HEK293 (cell line): ENCODE measurements at regions not wholly inside any gene's neighbourhood (a gene's known extent, or its start where the extent isn't known, plus 50 kb on each side); places are given as distances from the start of the nearest gene placed in this dataset.

Experiments used
- CTCF ChIA-PET: fragments of 350-600 bp; formaldehyde crosslinking; extraction: SDS; loops from one replicate; lab custom pipeline; 2021; ENCODE audit warnings: antibody characterized with exemption; lab: Yijun Ruan, JAX
- POLR2A ChIA-PET: fragments of 300-600 bp; formaldehyde crosslinking; extraction: SDS; loops from one replicate; lab custom pipeline; 2020; ENCODE audit warnings: antibody characterized with exemption, inconsistent platforms; lab: Yijun Ruan, JAX
- H3K27ac ChIP-seq: fragments of 200-500 bp; sonication (Bioruptor generic); 2 replicates; pipeline ENCODE4 v1.5.1; 2014; ENCODE audit warnings: low read depth, low read length, control low read depth, inconsistent platforms; ENCODE audit errors: extremely low read depth
- H3K36me3 ChIP-seq, 2 experiments: fragments of 200-500 bp in 1 of 2; sonication (Bioruptor generic) in 1 of 2; 1 replicate in 1 of 2; 2 replicates in 1 of 2; pipeline ENCODE4 v1.5.1; 2014 to 2017; ENCODE audit warnings: inconsistent platforms in 2 of 2, low read length in 2 of 2; ENCODE audit not compliant: control insufficient read depth in 2 of 2, insufficient read depth in 1 of 2
- H3K4me1 ChIP-seq: fragments of 200-500 bp; sonication (Bioruptor generic); 2 replicates; pipeline ENCODE4 v1.5.1; 2014; ENCODE audit warnings: mild to moderate bottlenecking, low read length, inconsistent platforms; ENCODE audit not compliant: control insufficient read depth, insufficient read depth
- H3K4me3 ChIP-seq: 2 replicates; pipeline ENCODE4 v1.5.1; 2011; ENCODE audit warnings: low read depth, mild to moderate bottlenecking, control low read depth, low read length, moderate library complexity
- H3K9me3 ChIP-seq: fragments of 200-500 bp; sonication (Bioruptor generic); 2 replicates; pipeline ENCODE4 v1.5.1; 2014; ENCODE audit warnings: low read depth, low read length, inconsistent platforms; ENCODE audit not compliant: control insufficient read depth, insufficient read depth
- BCL11B ChIP-seq: fragments of 450-650 bp; formaldehyde crosslinking; IDR thresholded peaks from 2 replicates; pipeline ENCODE4 v1.5.1; 2016; ENCODE audit warnings: low read depth, missing biosample characterization, missing genetic modification characterization
- EGR2 ChIP-seq: fragments of 450-650 bp; formaldehyde crosslinking; IDR thresholded peaks from 2 replicates; pipeline ENCODE4 v1.5.1; 2016; ENCODE audit warnings: low read depth, missing biosample characterization, missing genetic modification characterization
- FEZF1 ChIP-seq: fragments of 450-650 bp; formaldehyde crosslinking; IDR thresholded peaks from 2 replicates; pipeline ENCODE4 v1.5.1; 2016; ENCODE audit warnings: missing biosample characterization, missing genetic modification characterization
- GLI4 ChIP-seq: fragments of 450-650 bp; formaldehyde crosslinking; IDR thresholded peaks from 2 replicates; pipeline ENCODE4 v1.5.1; 2016; ENCODE audit warnings: missing biosample characterization, missing genetic modification characterization
- KLF1 ChIP-seq: fragments of 450-650 bp; formaldehyde crosslinking; IDR thresholded peaks from 2 replicates; pipeline ENCODE4 v1.5.1; 2016; ENCODE audit warnings: missing biosample characterization, missing genetic modification characterization
- KLF9 ChIP-seq: fragments of 450-650 bp; formaldehyde crosslinking; IDR thresholded peaks from 2 replicates; pipeline ENCODE4 v1.5.1; 2016; ENCODE audit warnings: missing biosample characterization, missing genetic modification characterization, low read depth
- OSR2 ChIP-seq: fragments of 450-650 bp; formaldehyde crosslinking; IDR thresholded peaks from 2 replicates; pipeline ENCODE4 v1.5.1; 2016; ENCODE audit warnings: missing biosample characterization, missing genetic modification characterization
- RBAK ChIP-seq: fragments of 450-650 bp; formaldehyde crosslinking; IDR thresholded peaks from 2 replicates; pipeline ENCODE4 v1.5.1; 2016; ENCODE audit warnings: missing biosample characterization, missing genetic modification characterization
- TCF7L2 ChIP-seq: IDR thresholded peaks from 2 replicates; pipeline ENCODE4 v1.6.1; 2011; ENCODE audit warnings: low read depth, mild to moderate bottlenecking, inconsistent platforms, low read length, moderate library complexity, borderline replicate concordance
- ZIC2 ChIP-seq: fragments of 450-650 bp; formaldehyde crosslinking; IDR thresholded peaks from 2 replicates; pipeline ENCODE4 v1.5.1; 2016; ENCODE audit warnings: missing biosample characterization, missing genetic modification characterization
- ZNF184 ChIP-seq: fragments of 450-650 bp; IDR thresholded peaks from 2 replicates; pipeline ENCODE4 v1.5.1; 2018; ENCODE audit warnings: missing biosample characterization, mild to moderate bottlenecking, missing genetic modification characterization
- ZNF211 ChIP-seq: fragments of 450-650 bp; formaldehyde crosslinking; IDR thresholded peaks from 2 replicates; pipeline ENCODE4 v1.5.1; 2016; ENCODE audit warnings: low read depth, missing biosample characterization, missing genetic modification characterization
- ZNF214 ChIP-seq: fragments of 450-650 bp; formaldehyde crosslinking; IDR thresholded peaks from 2 replicates; pipeline ENCODE4 v1.5.1; 2017; ENCODE audit warnings: missing biosample characterization, mild to moderate bottlenecking, missing genetic modification characterization, borderline replicate concordance
- ZNF239 ChIP-seq: fragments of 450-650 bp; formaldehyde crosslinking; IDR thresholded peaks from 2 replicates; pipeline ENCODE4 v1.5.1; 2016; ENCODE audit warnings: missing biosample characterization, missing genetic modification characterization
- ZNF354C ChIP-seq: fragments of 450-650 bp; formaldehyde crosslinking; IDR thresholded peaks from 2 replicates; pipeline ENCODE4 v1.5.1; 2016; ENCODE audit warnings: missing biosample characterization, missing genetic modification characterization, low read depth, borderline replicate concordance
- ZNF416 ChIP-seq: fragments of 450-650 bp; formaldehyde crosslinking; IDR thresholded peaks from 2 replicates; pipeline ENCODE4 v1.5.1; 2016; ENCODE audit warnings: missing biosample characterization, missing genetic modification characterization
- ZNF610 ChIP-seq: fragments of 450-650 bp; formaldehyde crosslinking; IDR thresholded peaks from 2 replicates; pipeline ENCODE4 v1.5.1; 2016; ENCODE audit warnings: missing biosample characterization, missing genetic modification characterization, borderline replicate concordance
- ZNF621 ChIP-seq: fragments of 450-650 bp; formaldehyde crosslinking; IDR thresholded peaks from 2 replicates; pipeline ENCODE4 v1.5.1; 2017; ENCODE audit warnings: missing biosample characterization, missing genetic modification characterization
- ZNF623 ChIP-seq: fragments of 450-650 bp; formaldehyde crosslinking; IDR thresholded peaks from 2 replicates; pipeline ENCODE4 v1.5.1; 2016; ENCODE audit warnings: missing biosample characterization, missing genetic modification characterization
- ZNF658 ChIP-seq: fragments of 450-650 bp; formaldehyde crosslinking; IDR thresholded peaks from 2 replicates; pipeline ENCODE4; 2016; ENCODE audit warnings: missing biosample characterization, missing genetic modification characterization
- TF ChIP-seq, protein P1 (sequence below): fragments of 450-650 bp; formaldehyde crosslinking; IDR thresholded peaks from 2 replicates; pipeline ENCODE4 v1.5.1; 2016; ENCODE audit warnings: missing biosample characterization, missing genetic modification characterization
- TF ChIP-seq, protein P2 (sequence below): fragments of 450-650 bp; formaldehyde crosslinking; IDR thresholded peaks from 2 replicates; pipeline ENCODE4 v1.5.1; 2017; ENCODE audit warnings: missing biosample characterization, mild to moderate bottlenecking, missing genetic modification characterization, moderate library complexity
- TF ChIP-seq, protein P3 (sequence below): fragments of 450-650 bp; formaldehyde crosslinking; IDR thresholded peaks from 2 replicates; pipeline ENCODE4 v1.5.1; 2016; ENCODE audit warnings: missing biosample characterization, missing genetic modification characterization

GRCh38 chr20:47970282-47970903 lies 185.1 kb upstream of the SULF2 start:
- Histone ChIP-seq H3K27ac (no peak overlapping the region), H3K4me1 (no peaks in the 10 kb centered on the region), H3K36me3 (no peaks in the 10 kb centered on the region), H3K9me3 (no peaks in the 10 kb centered on the region), H3K4me3 (no peak overlapping the region)
- ChIA-PET CTCF (interaction anchor here (0.6 to 0.7 kb wide), 7 partner anchors 12 to 652 kb away, joined by 3 to 4 read pairs (median 3); no protein-coding TSS in a partner anchor), POLR2A (no interaction called here)
- TF ChIP-seq ZIC2 (0 out of 2 replicates have a peak, but pooled peaks have one; percentile 9), ZNF658 (tag by site-specific recombination) (no peak), ZNF354C (tag by site-specific recombination) (no peak)

- Histone ChIP-seq H3K27ac (no peak overlapping the region), H3K36me3 (no peaks in the 10 kb centered on the region), H3K4me3 (no peak overlapping the region), H3K9me3 (no peaks in the 10 kb centered on the region), H3K4me1 (no peaks in the 10 kb centered on the region)
- ChIA-PET CTCF (interaction anchor here (0.6 to 1.1 kb wide), 4 partner anchors 24 to 651 kb away, joined by 3 to 4 read pairs (median 3); no protein-coding TSS in a partner anchor), POLR2A (no interaction called here)
- TF ChIP-seq ZNF623 (tag by site-specific recombination) (no peak), ZNF416 (tag by site-specific recombination) (no peak), EGR2 (tag by site-specific recombination) (no peak), OSR2 (no peak), TCF7L2 (no peak), GLI4 (no peak), ZNF184 (tag by site-specific recombination) (no peak), KLF1 (tag by site-specific recombination) (0 out of 2 replicates have a peak, but pooled peaks have one; percentile 32), BCL11B (tag by site-specific recombination) (no peak), KLF9 (tag by site-specific recombination) (peak; percentile 50; the same call in 1 of the 2 replicates)
- TF ChIP-seq, protein P1, sequence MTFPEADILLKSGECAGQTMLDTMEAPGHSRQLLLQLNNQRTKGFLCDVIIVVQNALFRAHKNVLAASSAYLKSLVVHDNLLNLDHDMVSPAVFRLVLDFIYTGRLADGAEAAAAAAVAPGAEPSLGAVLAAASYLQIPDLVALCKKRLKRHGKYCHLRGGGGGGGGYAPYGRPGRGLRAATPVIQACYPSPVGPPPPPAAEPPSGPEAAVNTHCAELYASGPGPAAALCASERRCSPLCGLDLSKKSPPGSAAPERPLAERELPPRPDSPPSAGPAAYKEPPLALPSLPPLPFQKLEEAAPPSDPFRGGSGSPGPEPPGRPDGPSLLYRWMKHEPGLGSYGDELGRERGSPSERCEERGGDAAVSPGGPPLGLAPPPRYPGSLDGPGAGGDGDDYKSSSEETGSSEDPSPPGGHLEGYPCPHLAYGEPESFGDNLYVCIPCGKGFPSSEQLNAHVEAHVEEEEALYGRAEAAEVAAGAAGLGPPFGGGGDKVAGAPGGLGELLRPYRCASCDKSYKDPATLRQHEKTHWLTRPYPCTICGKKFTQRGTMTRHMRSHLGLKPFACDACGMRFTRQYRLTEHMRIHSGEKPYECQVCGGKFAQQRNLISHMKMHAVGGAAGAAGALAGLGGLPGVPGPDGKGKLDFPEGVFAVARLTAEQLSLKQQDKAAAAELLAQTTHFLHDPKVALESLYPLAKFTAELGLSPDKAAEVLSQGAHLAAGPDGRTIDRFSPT (tag by site-specific recombination): no peak
- TF ChIP-seq, protein P2, sequence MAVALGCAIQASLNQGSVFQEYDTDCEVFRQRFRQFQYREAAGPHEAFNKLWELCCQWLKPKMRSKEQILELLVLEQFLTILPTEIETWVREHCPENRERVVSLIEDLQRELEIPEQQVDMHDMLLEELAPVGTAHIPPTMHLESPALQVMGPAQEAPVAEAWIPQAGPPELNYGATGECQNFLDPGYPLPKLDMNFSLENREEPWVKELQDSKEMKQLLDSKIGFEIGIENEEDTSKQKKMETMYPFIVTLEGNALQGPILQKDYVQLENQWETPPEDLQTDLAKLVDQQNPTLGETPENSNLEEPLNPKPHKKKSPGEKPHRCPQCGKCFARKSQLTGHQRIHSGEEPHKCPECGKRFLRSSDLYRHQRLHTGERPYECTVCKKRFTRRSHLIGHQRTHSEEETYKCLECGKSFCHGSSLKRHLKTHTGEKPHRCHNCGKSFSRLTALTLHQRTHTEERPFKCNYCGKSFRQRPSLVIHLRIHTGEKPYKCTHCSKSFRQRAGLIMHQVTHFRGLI (tag by site-specific recombination): no peak
These were observed 184.1 kb upstream of the SULF2 start for GRCh38 chr20:47969426-47969825.

- ChIA-PET POLR2A (no interaction called here), CTCF (interaction anchor here (0.7 to 1.1 kb wide), 3 partner anchors 24 to 651 kb away, joined by 3 to 4 read pairs (median 3); no protein-coding TSS in a partner anchor)
- no peak overlapping the region for H3K4me3 ChIP-seq
- H3K4me1 ChIP-seq: no peaks in the 10 kb centered on the region
- H3K27ac ChIP-seq: no peak overlapping the region
- no peaks in the 10 kb centered on the region for H3K36me3 ChIP-seq
- H3K9me3 ChIP-seq: no peaks in the 10 kb centered on the region
- TF ChIP-seq, protein P1 (tag by site-specific recombination): no peak
- TF ChIP-seq RBAK (tag by site-specific recombination) (no peak), ZNF621 (tag by site-specific recombination) (no peak), ZNF214 (tag by site-specific recombination) (no peak), FEZF1 (no peak), ZNF211 (no peak), ZNF239 (no peak), ZNF610 (no peak)
- TF ChIP-seq, protein P3, sequence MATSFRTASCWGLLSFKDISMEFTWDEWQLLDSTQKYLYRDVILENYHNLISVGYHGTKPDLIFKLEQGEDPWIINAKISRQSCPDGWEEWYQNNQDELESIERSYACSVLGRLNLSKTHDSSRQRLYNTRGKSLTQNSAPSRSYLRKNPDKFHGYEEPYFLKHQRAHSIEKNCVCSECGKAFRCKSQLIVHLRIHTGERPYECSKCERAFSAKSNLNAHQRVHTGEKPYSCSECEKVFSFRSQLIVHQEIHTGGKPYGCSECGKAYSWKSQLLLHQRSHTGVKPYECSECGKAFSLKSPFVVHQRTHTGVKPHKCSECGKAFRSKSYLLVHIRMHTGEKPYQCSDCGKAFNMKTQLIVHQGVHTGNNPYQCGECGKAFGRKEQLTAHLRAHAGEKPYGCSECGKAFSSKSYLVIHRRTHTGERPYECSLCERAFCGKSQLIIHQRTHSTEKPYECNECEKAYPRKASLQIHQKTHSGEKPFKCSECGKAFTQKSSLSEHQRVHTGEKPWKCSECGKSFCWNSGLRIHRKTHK (tag by site-specific recombination): no peak
These were observed 183.4 kb upstream of the SULF2 start for GRCh38 chr20:47968541-47969310.
